Smooth muscle cell (in vitro differentiated cells): ENCODE measurements at regions not wholly inside any gene's neighbourhood (a gene's known extent, or its start where the extent isn't known, plus 50 kb on each side); places are given as distances from the start of the nearest gene placed in this dataset.

Source experiments
- DNase-seq: peaks from one replicate; lab custom pipeline; 2025; ENCODE audit not compliant: unreplicated experiment; lab: John Stamatoyannopoulos, UW
- H2AFZ ChIP-seq: fragments of 200-600 bp; sonication (generic); 2 replicates; pipeline ENCODE4 v1.6.0; 2016; ENCODE audit warnings: antibody characterized with exemption, low read depth, mild to moderate bottlenecking
- H3F3A ChIP-seq: fragments of 200-600 bp; sonication (generic); 2 replicates; pipeline ENCODE4 v1.6.0; 2017; ENCODE audit warnings: antibody characterized with exemption, low read depth
- H3K27ac ChIP-seq: fragments of 200-600 bp; sonication (generic); 2 replicates; pipeline ENCODE4 v1.5.1; 2016; ENCODE audit warnings: low read depth, mild to moderate bottlenecking
- H3K27me3 ChIP-seq: fragments of 200-600 bp; sonication (generic); 2 replicates; pipeline ENCODE4 v1.6.1; 2016; ENCODE audit warnings: low read depth, mild to moderate bottlenecking
- H3K36me3 ChIP-seq: fragments of 200-600 bp; sonication (generic); 2 replicates; pipeline ENCODE4 v1.5.1; 2016; ENCODE audit warnings: low read depth
- H3K4me1 ChIP-seq: fragments of 200-600 bp; sonication (generic); 2 replicates; pipeline ENCODE4 v1.5.1; 2016; ENCODE audit warnings: low read depth
- H3K4me2 ChIP-seq: fragments of 200-600 bp; sonication (generic); 2 replicates; pipeline ENCODE4 v1.6.0; 2016; ENCODE audit warnings: mild to moderate bottlenecking
- H3K4me3 ChIP-seq: fragments of 200-600 bp; sonication (generic); 2 replicates; pipeline ENCODE4 v1.5.1; 2016; ENCODE audit warnings: mild to moderate bottlenecking
- H3K79me2 ChIP-seq: fragments of 200-600 bp; sonication (generic); 2 replicates; pipeline ENCODE4 v1.6.0; 2016; ENCODE audit warnings: low read depth, mild to moderate bottlenecking
- H3K9ac ChIP-seq: fragments of 200-600 bp; sonication (generic); 2 replicates; pipeline ENCODE4 v1.6.0; 2016; ENCODE audit warnings: low read depth
- H3K9me3 ChIP-seq: fragments of 200-600 bp; sonication (generic); replicated peaks from 2 replicates; pipeline ENCODE4 v1.5.1; 2016; ENCODE audit warnings: low read depth
- H4K20me1 ChIP-seq: fragments of 200-600 bp; sonication (generic); 2 replicates; pipeline ENCODE4 v1.6.0; 2016; ENCODE audit warnings: low read depth
- CTCF ChIP-seq: fragments of 200-600 bp; sonication (generic); IDR thresholded peaks from 2 replicates; pipeline ENCODE4 v1.5.1; 2017; ENCODE audit warnings: borderline replicate concordance, mild to moderate bottlenecking, antibody characterized with exemption; ENCODE audit not compliant: insufficient read depth, poor library complexity, severe bottlenecking
- WGBS: methylation state at CpG from one replicate; pipeline ENCODE4 v1.1.7; 2016; ENCODE audit warnings: low lambda C conversion rate; 5-methylcytosine and 5-hydroxymethylcytosine counted together

- H3F3A ChIP-seq = no peaks in the 10 kb centered on the region
- H4K20me1 ChIP-seq = no peaks in the 10 kb centered on the region
- no peaks in the 10 kb centered on the region for H3K79me2 ChIP-seq
- H3K27ac ChIP-seq = no peak overlapping the region
- no peak overlapping the region for H3K9ac ChIP-seq
- H3K4me1 ChIP-seq = no peaks in the 10 kb centered on the region
- H3K4me2 ChIP-seq = no peak overlapping the region
- DNase-seq = no peak
- H3K27me3 ChIP-seq = no peaks in the 10 kb centered on the region
- TF ChIP-seq CTCF = no peak
- no peak overlapping the region for H2AFZ ChIP-seq
- no peaks in the 10 kb centered on the region for H3K9me3 ChIP-seq
- no peak overlapping the region for H3K4me3 ChIP-seq
- 87% methylated on average over 13 of the region's 13 CpGs for WGBS
- H3K36me3 ChIP-seq = no peaks in the 10 kb centered on the region
Measured at GRCh38 chr13:109485136-109485794, 301.1 kb downstream of the IRS2 start.

GRCh38 chr13:109483284-109483683 lies 303.1 kb downstream of the IRS2 start:
- Histone ChIP-seq H4K20me1 (no peaks in the 10 kb centered on the region), H3K79me2 (no peaks in the 10 kb centered on the region), H3K27ac (no peak overlapping the region), H3K4me3 (no peak overlapping the region), H3F3A (no peaks in the 10 kb centered on the region), H3K4me2 (no peak overlapping the region), H3K4me1 (no peaks in the 10 kb centered on the region), H3K36me3 (no peaks in the 10 kb centered on the region), H2AFZ (no peak overlapping the region), H3K9ac (no peak overlapping the region), H3K27me3 (no peaks in the 10 kb centered on the region), H3K9me3 (no peaks in the 10 kb centered on the region)
- WGBS = 87% methylated on average over 5 of the region's 5 CpGs
- DNase-seq = no peak
- TF ChIP-seq CTCF = no peak

GRCh38 chr13:109481040-109481439 lies 305.3 kb downstream of the IRS2 start:
- Histone ChIP-seq H3K4me1 (no peaks in the 10 kb centered on the region), H3K9me3 (no peaks in the 10 kb centered on the region), H3K4me3 (no peak overlapping the region), H3K27me3 (no peaks in the 10 kb centered on the region), H4K20me1 (no peaks in the 10 kb centered on the region), H3K79me2 (no peaks in the 10 kb centered on the region), H2AFZ (no peak overlapping the region), H3K4me2 (no peak overlapping the region), H3K9ac (no peak overlapping the region), H3K27ac (peak overlapping the region; percentile 27), H3K36me3 (no peaks in the 10 kb centered on the region), H3F3A (no peaks in the 10 kb centered on the region)
- no peak for TF ChIP-seq CTCF
- WGBS = 60% methylated on average over 7 of the region's 7 CpGs
- DNase-seq = no peak
